IMR-90 (cell line): ENCODE measurements at regions not wholly inside any gene's neighbourhood (a gene's known extent, or its start where the extent isn't known, plus 50 kb on each side); places are given as distances from the start of the nearest gene placed in this dataset.

Experiments used
- ATAC-seq: fragments of 200-7000 bp; cut with Tn5 transposase; 2 replicates; pipeline ENCODE4 v1.9.1; 2020; ENCODE audit warnings: low read depth, mild to moderate bottlenecking, moderate library complexity
- BruUV-seq: library from RNA; stranded (reverse); fragments of 400-500 nt; replicated peaks from 2 replicates; lab custom pipeline; 2021; lab: Mats Ljungman, UMichigan
- CTCF ChIA-PET: fragments of 300-600 bp; formaldehyde crosslinking; extraction: SDS; loops from one replicate; lab custom pipeline; 2021; ENCODE audit warnings: antibody characterized with exemption; lab: Yijun Ruan, JAX
- POLR2A ChIA-PET: fragments of 300-600 bp; sonication (Branson Sonifier 250); formaldehyde crosslinking; loops from one replicate; lab custom pipeline; 2022; ENCODE audit warnings: antibody characterized with exemption; ENCODE audit not compliant: unreplicated experiment; lab: Charles Lee
- DNase-seq: peaks from one replicate; pipeline ENCODE4 v3.0.0; 2013
- H2AFZ ChIP-seq: replicated peaks from 2 replicates; pipeline ENCODE3; 2013; ENCODE audit warnings: low read length, mild to moderate bottlenecking; ENCODE audit not compliant: poor library complexity
- H2AK5ac ChIP-seq: 2 replicates; pipeline ENCODE4 v1.6.1; 2013; ENCODE audit warnings: low read depth, low read length, inconsistent platforms
- H2AK9ac ChIP-seq: replicated peaks from 2 replicates; pipeline ENCODE3; 2013; ENCODE audit warnings: mild to moderate bottlenecking, low read depth, low read length, moderate library complexity; ENCODE audit not compliant: poor library complexity
- H2BK120ac ChIP-seq: 2 replicates; pipeline ENCODE4 v1.6.1; 2013; ENCODE audit warnings: low read depth, low read length, inconsistent platforms
- H2BK15ac ChIP-seq: 3 replicates; pipeline ENCODE4 v1.6.1; 2013; ENCODE audit warnings: low read depth, low read length, inconsistent platforms
- H2BK20ac ChIP-seq: 2 replicates; pipeline ENCODE4 v1.6.1; 2013; ENCODE audit warnings: low read depth, mild to moderate bottlenecking, inconsistent platforms, low read length, moderate library complexity
- H2BK5ac ChIP-seq: 2 replicates; pipeline ENCODE4 v1.6.1; 2013; ENCODE audit warnings: mild to moderate bottlenecking, low read depth, low read length, inconsistent platforms; ENCODE audit not compliant: poor library complexity, severe bottlenecking
- H3K14ac ChIP-seq: replicated peaks from 2 replicates; pipeline ENCODE4 v1.6.1; 2013; ENCODE audit warnings: low read depth, low read length, inconsistent platforms
- H3K18ac ChIP-seq: 2 replicates; pipeline ENCODE4 v1.6.1; 2013; ENCODE audit warnings: low read depth, low read length, control low read depth
- H3K23ac ChIP-seq: 2 replicates; pipeline ENCODE4 v1.6.1; 2013; ENCODE audit warnings: low read depth, low read length, inconsistent platforms
- H3K27ac ChIP-seq: 2 replicates; pipeline ENCODE4 v1.5.1; 2013; ENCODE audit warnings: mild to moderate bottlenecking, control low read depth, low read length; ENCODE audit not compliant: insufficient read depth
- H3K27me3 ChIP-seq: 2 replicates; pipeline ENCODE4 v1.6.1; 2013; ENCODE audit warnings: low read length; ENCODE audit not compliant: control insufficient read depth, insufficient read depth
- H3K36me3 ChIP-seq: 2 replicates; pipeline ENCODE4 v1.6.1; 2013; ENCODE audit warnings: low read length, mixed read lengths; ENCODE audit not compliant: control insufficient read depth, insufficient read depth
- H3K4ac ChIP-seq: 2 replicates; pipeline ENCODE4 v1.6.1; 2013; ENCODE audit warnings: low read depth, low read length, inconsistent platforms
- H3K4me1 ChIP-seq: 2 replicates; pipeline ENCODE4 v1.6.1; 2013; ENCODE audit warnings: low read length, mixed read lengths; ENCODE audit not compliant: control insufficient read depth, insufficient read depth
- H3K4me2 ChIP-seq: 2 replicates; pipeline ENCODE4 v1.6.1; 2013; ENCODE audit warnings: low read depth, mild to moderate bottlenecking, control low read depth, low read length, moderate library complexity
- H3K4me3 ChIP-seq: 2 replicates; pipeline ENCODE4 v1.5.1; 2013; ENCODE audit warnings: low read depth, mild to moderate bottlenecking, control low read depth, low read length, moderate library complexity; ENCODE audit not compliant: insufficient read depth
- H3K56ac ChIP-seq: 2 replicates; pipeline ENCODE4 v1.6.1; 2013; ENCODE audit warnings: low read length, inconsistent platforms; ENCODE audit not compliant: insufficient read depth; ENCODE audit errors: extremely low read depth
- H3K79me1 ChIP-seq, 2 experiments: 2 replicates each; pipeline ENCODE4 v1.6.1; 2013; ENCODE audit warnings: low read length in 2 of 2, inconsistent platforms in 1 of 2, low read depth in 1 of 2
- H3K9ac ChIP-seq: 2 replicates; pipeline ENCODE4 v1.6.1; 2013; ENCODE audit warnings: low read depth, low read length, control low read depth
- H3K9me1 ChIP-seq: 2 replicates; pipeline ENCODE4 v1.6.1; 2013; ENCODE audit warnings: low read length, inconsistent platforms; ENCODE audit not compliant: insufficient read depth
- H3K9me3 ChIP-seq: 2 replicates; pipeline ENCODE4 v1.6.1; 2013; ENCODE audit warnings: low read length; ENCODE audit not compliant: control insufficient read depth, insufficient read depth
- H4K20me1 ChIP-seq: 2 replicates; pipeline ENCODE4 v1.6.1; 2013; ENCODE audit warnings: low read length, inconsistent platforms; ENCODE audit not compliant: insufficient read depth
- H4K5ac ChIP-seq: 2 replicates; pipeline ENCODE4 v1.6.1; 2013; ENCODE audit warnings: mild to moderate bottlenecking, low read depth, low read length, control low read depth
- H4K8ac ChIP-seq, 2 experiments: 2 replicates each; pipeline ENCODE4 v1.6.1; 2013; ENCODE audit warnings: low read depth in 2 of 2, low read length in 2 of 2, control low read depth in 1 of 2, inconsistent platforms in 1 of 2
- H4K91ac ChIP-seq: 2 replicates; pipeline ENCODE4 v1.6.1; 2013; ENCODE audit warnings: low read depth, low read length, inconsistent platforms; ENCODE audit not compliant: insufficient read depth
- FOS ChIP-seq: fragments of 150-350 bp; IDR thresholded peaks from 2 replicates; pipeline ENCODE4 v1.6.1; 2016; ENCODE audit warnings: low read depth, low read length
- SMC3 ChIP-seq: fragments of 150-350 bp; IDR thresholded peaks from 2 replicates; pipeline ENCODE4 v1.6.1; 2016; ENCODE audit warnings: low read depth, mild to moderate bottlenecking, antibody characterized with exemption, low read length, moderate library complexity
- WGBS, 2 experiments: methylation state at CpG; one replicate each; pipeline versions ENCODE4 v1.1.5 to v1.1.7; 2013; ENCODE audit warnings: missing lambda C conversion rate in 2 of 2; ENCODE audit not compliant: insufficient read length in 1 of 2; ENCODE audit errors: extremely low coverage in 2 of 2; 5-methylcytosine and 5-hydroxymethylcytosine counted together
- dilution Hi-C: fragments of 300-500 bp; cut with HindIII; formaldehyde crosslinking; loops from one replicate; pipeline ENCODE4 v1.14.3; 2018; ENCODE audit warnings: low sequenced_read_pairs; ENCODE audit not compliant: unreplicated experiment
- in situ Hi-C: fragments of 300-500 bp; cut with MboI; formaldehyde crosslinking; loops from 3 replicates; pipeline ENCODE4 v1.14.3; 2019; ENCODE audit warnings: low sequenced_read_pairs, inconsistent platforms, mixed read lengths
- intact Hi-C: fragments of 100-400 bp; cut with micrococcal nuclease; formaldehyde crosslinking; loops from 2 replicates; pipeline ENCODE4 v1.10.0; 2022

GRCh38 chr2:147172493-147173188 lies 672.2 kb upstream of the ACVR2A start:
- no peak for TF ChIP-seq FOS
- TF ChIP-seq SMC3 = no peak
- no TSS peak for BruUV-seq
- Histone ChIP-seq H4K20me1 (no peaks in the 10 kb centered on the region), H2BK120ac (no peak overlapping the region), H2AK9ac (no peak overlapping the region), H3K27me3 (no peaks in the 10 kb centered on the region), H3K4me3 (no peak overlapping the region), H3K18ac (no peak overlapping the region), H3K9ac (no peak overlapping the region), H3K27ac (no peak overlapping the region), H2BK20ac (no peak overlapping the region), H4K8ac (no peak overlapping the region), H3K9me3 (no peaks in the 10 kb centered on the region), H3K79me1 (no peaks in the 10 kb centered on the region), H4K91ac (no peak overlapping the region), H2BK5ac (no peak overlapping the region), H3K9me1 (no peaks in the 10 kb centered on the region), H3K14ac (no peak overlapping the region), H3K23ac (no peak overlapping the region), H3K4ac (no peak overlapping the region), H2AFZ (no peak overlapping the region), H2BK15ac (no peak overlapping the region), H2AK5ac (no peak overlapping the region), H4K5ac (no peak overlapping the region), H3K36me3 (no peaks in the 10 kb centered on the region), H3K4me1 (no peaks in the 10 kb centered on the region), H3K4me2 (no peak overlapping the region), H3K56ac (no peak overlapping the region)
- CTCF ChIA-PET = no interaction called here
- in situ Hi-C loops = no loop called here
- dilution Hi-C loops = no loop called here
- ATAC-seq = no peak
- WGBS, 2 experiments = no CpG with 5 or more reads among the region's 9 CpGs
- intact Hi-C loops = no loop called here
- POLR2A ChIA-PET = no interaction called here
- DNase-seq = no peak
